Effector memory CD4-positive, alpha-beta T cell (primary cell): ENCODE measurements at regions not wholly inside any gene's neighbourhood (a gene's known extent, or its start where the extent isn't known, plus 50 kb on each side); places are given as distances from the start of the nearest gene placed in this dataset.

Experiments used
- DNase-seq, 3 donors: peaks; one replicate each; pipeline ENCODE4 v3.0.0-alpha.2; 2020
- H3K27ac ChIP-seq: 2 replicates; pipeline ENCODE4 v1.7.0; 2013; ENCODE audit warnings: mild to moderate bottlenecking, low read length, moderate library complexity; ENCODE audit not compliant: insufficient read depth, poor library complexity, severe bottlenecking
- H3K27me3 ChIP-seq: replicated peaks from 2 replicates; pipeline ENCODE4 v1.7.0; 2013; ENCODE audit warnings: mild to moderate bottlenecking, low read length; ENCODE audit not compliant: insufficient read depth, control insufficient read depth, poor library complexity, severe bottlenecking
- H3K36me3 ChIP-seq: 2 replicates; pipeline ENCODE4 v1.7.0; 2013; ENCODE audit warnings: mild to moderate bottlenecking, low read length, moderate library complexity; ENCODE audit not compliant: control insufficient read depth, insufficient read depth
- H3K4me1 ChIP-seq: 2 replicates; pipeline ENCODE4 v1.7.0; 2013; ENCODE audit warnings: low read length, mild to moderate bottlenecking; ENCODE audit not compliant: control insufficient read depth, insufficient read depth, poor library complexity, severe bottlenecking
- H3K4me3 ChIP-seq: 2 replicates; pipeline ENCODE4 v1.7.0; 2013; ENCODE audit warnings: low read length, low read depth, mild to moderate bottlenecking; ENCODE audit not compliant: insufficient read depth, poor library complexity, severe bottlenecking
- H3K9me3 ChIP-seq: 2 replicates; pipeline ENCODE4 v1.7.0; 2013; ENCODE audit warnings: mild to moderate bottlenecking, low read length, moderate library complexity; ENCODE audit not compliant: control insufficient read depth

- Histone ChIP-seq H3K27me3 (no peaks in the 10 kb centered on the region), H3K9me3 (no peaks in the 10 kb centered on the region), H3K36me3 (no peaks in the 10 kb centered on the region), H3K27ac (no peak overlapping the region), H3K4me3 (no peak overlapping the region), H3K4me1 (no peaks in the 10 kb centered on the region)
- no peak for DNase-seq
These were observed 178.8 kb downstream of the OPA1 start for GRCh38 chr3:193771653-193772421.

GRCh38 chr3:193772422-193772763 lies 179.4 kb downstream of the OPA1 start:
- H3K9me3 ChIP-seq: no peaks in the 10 kb centered on the region
- H3K36me3 ChIP-seq: no peaks in the 10 kb centered on the region
- no peak overlapping the region for H3K27ac ChIP-seq
- H3K4me1 ChIP-seq: no peaks in the 10 kb centered on the region
- H3K27me3 ChIP-seq: no peaks in the 10 kb centered on the region
- no peak for DNase-seq
- no peak overlapping the region for H3K4me3 ChIP-seq

- H3K4me3 ChIP-seq: no peak overlapping the region
These were observed 180.5 kb downstream of the OPA1 start for GRCh38 chr3:193773266-193774220.

GRCh38 chr3:193774272-193774915 lies 181.4 kb downstream of the OPA1 start:
- Histone ChIP-seq H3K27me3 (no peaks in the 10 kb centered on the region), H3K9me3 (no peaks in the 10 kb centered on the region), H3K36me3 (no peaks in the 10 kb centered on the region), H3K4me1 (no peaks in the 10 kb centered on the region), H3K27ac (no peak overlapping the region), H3K4me3 (no peak overlapping the region)
- no peak for DNase-seq

More at GRCh38 chr3:193773266-193774220, 180.5 kb downstream of the OPA1 start:
- Histone ChIP-seq H3K27ac (no peak overlapping the region), H3K36me3 (no peaks in the 10 kb centered on the region), H3K27me3 (no peaks in the 10 kb centered on the region), H3K4me1 (no peaks in the 10 kb centered on the region), H3K9me3 (no peaks in the 10 kb centered on the region)
- DNase-seq: no peak

DNA sequence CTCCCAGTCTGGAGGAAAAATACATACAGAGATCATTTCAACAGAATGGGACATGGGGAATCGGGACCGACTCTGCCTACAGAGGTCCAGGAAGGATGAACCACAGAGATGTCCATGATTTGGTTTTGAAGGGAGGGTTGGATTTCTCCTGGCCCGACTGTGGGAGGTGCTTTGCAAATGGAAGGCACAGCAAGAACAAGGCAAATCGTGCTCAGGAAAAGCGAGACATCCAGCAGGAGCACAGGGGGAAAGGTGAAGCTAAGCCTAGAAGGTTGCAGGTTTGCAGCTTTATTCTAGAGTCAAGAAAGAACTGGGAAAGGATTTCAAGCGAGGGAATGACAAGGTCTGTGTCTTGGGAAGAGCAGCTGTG lies 181.9 kb downstream of the OPA1 start:
- Histone ChIP-seq H3K9me3 (no peaks in the 10 kb centered on the region), H3K4me1 (no peaks in the 10 kb centered on the region), H3K27ac (no peak overlapping the region), H3K4me3 (no peak overlapping the region), H3K36me3 (no peaks in the 10 kb centered on the region), H3K27me3 (no peaks in the 10 kb centered on the region)
- no peak for DNase-seq

GRCh38 chr3:193775421-193776077 lies 182.5 kb downstream of the OPA1 start:
- Histone ChIP-seq H3K27me3 (no peaks in the 10 kb centered on the region), H3K36me3 (no peaks in the 10 kb centered on the region), H3K4me3 (no peak overlapping the region), H3K27ac (no peak overlapping the region), H3K4me1 (no peaks in the 10 kb centered on the region), H3K9me3 (no peaks in the 10 kb centered on the region)
- DNase-seq: no peak

GRCh38 chr3:193776626-193777358 lies 183.8 kb downstream of the OPA1 start:
- H3K9me3 ChIP-seq: no peaks in the 10 kb centered on the region

DNA sequence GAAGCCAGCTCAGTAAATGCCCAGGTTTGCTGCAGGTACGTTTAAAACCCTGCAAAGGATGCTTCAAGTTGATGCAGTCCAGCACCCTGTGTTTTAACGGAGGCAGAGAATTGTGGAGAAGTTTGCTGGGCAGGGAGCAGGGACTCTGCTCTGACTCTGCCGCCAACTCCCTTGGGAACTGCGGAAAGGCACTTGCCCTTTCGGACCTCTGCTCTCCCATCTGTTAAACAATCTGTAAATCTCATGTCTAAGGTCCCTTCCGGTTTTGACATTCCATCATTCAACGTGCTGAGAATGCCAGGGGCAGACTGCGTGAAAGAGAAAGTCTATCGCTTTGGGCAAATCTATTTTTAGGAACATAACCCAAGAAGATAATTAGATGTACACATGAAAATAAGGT lies 184.5 kb downstream of the OPA1 start:
- no peak overlapping the region for H3K27ac ChIP-seq
- no peak for DNase-seq
- H3K9me3 ChIP-seq: no peaks in the 10 kb centered on the region
- no peaks in the 10 kb centered on the region for H3K4me1 ChIP-seq
- H3K27me3 ChIP-seq: peaks cover 4% of the 10 kb centered on the region
- H3K36me3 ChIP-seq: no peaks in the 10 kb centered on the region
- no peak overlapping the region for H3K4me3 ChIP-seq

More at GRCh38 chr3:193776626-193777358, 183.8 kb downstream of the OPA1 start:
- no peaks in the 10 kb centered on the region for H3K4me1 ChIP-seq
- H3K27me3 ChIP-seq: no peaks in the 10 kb centered on the region
- no peak overlapping the region for H3K27ac ChIP-seq
- H3K4me3 ChIP-seq: no peak overlapping the region
- H3K36me3 ChIP-seq: no peaks in the 10 kb centered on the region
- no peak for DNase-seq

DNA sequence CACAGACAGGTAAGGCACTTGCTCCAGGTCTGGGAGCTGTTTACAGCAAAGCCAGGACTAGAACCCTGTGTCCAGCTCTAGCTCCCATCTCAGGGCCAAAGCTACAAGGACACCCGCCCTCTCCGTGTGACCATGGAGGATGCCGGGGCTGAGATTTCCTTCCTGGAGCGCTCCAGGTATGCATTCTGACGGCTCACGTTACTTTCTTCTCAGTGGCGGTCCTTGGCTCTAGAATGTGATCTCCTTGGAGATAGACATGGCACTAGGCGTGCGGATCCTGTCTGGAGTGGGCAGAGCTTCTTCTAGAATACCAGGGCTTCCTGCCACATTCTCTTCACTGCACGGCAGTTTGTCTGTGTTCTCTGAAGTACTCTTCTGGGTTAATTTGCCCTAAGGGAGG lies 185.7 kb downstream of the OPA1 start:
- Histone ChIP-seq H3K27ac (no peak overlapping the region), H3K36me3 (no peaks in the 10 kb centered on the region), H3K4me1 (no peaks in the 10 kb centered on the region), H3K9me3 (no peaks in the 10 kb centered on the region), H3K27me3 (peaks cover 7% of the 10 kb centered on the region), H3K4me3 (no peak overlapping the region)
- DNase-seq: no peak
